Natural killer cell (primary cell): ENCODE measurements at regions not wholly inside any gene's neighbourhood (a gene's known extent, or its start where the extent isn't known, plus 50 kb on each side); places are given as distances from the start of the nearest gene placed in this dataset.

Source experiments
- ATAC-seq, 3 donors: fragments of 150-1000 bp in 2 of 3; fragments of 200-7000 bp in 1 of 3; cut with Tn5 transposase; 1 replicate in 1 of 3; 2 replicates in 2 of 3; pipeline ENCODE4 v1.10.0; 2021; ENCODE audit warnings: mild to moderate bottlenecking in 2 of 3, moderate library complexity in 2 of 3
- DNase-seq, 2 donors: peaks; one replicate each; pipeline versions ENCODE4 v3.0.0 to v3.0.0-alpha.2; 2013 to 2021; ENCODE audit warnings: mixed read lengths in 1 of 2
- H3K27ac ChIP-seq: one replicate; pipeline ENCODE4 v1.5.1; 2013; ENCODE audit warnings: mild to moderate bottlenecking, low read length
- H3K27me3 ChIP-seq: one replicate; pipeline ENCODE4 v1.6.1; 2013; ENCODE audit warnings: low read length; ENCODE audit not compliant: control insufficient read depth, insufficient read depth
- H3K36me3 ChIP-seq: one replicate; pipeline ENCODE4 v1.6.1; 2013; ENCODE audit warnings: low read length; ENCODE audit not compliant: control insufficient read depth, insufficient read depth
- H3K4me1 ChIP-seq: one replicate; pipeline ENCODE4 v1.6.1; 2013; ENCODE audit warnings: low read length; ENCODE audit not compliant: control insufficient read depth, insufficient read depth
- H3K4me3 ChIP-seq: one replicate; pipeline ENCODE4 v1.5.1; 2013; ENCODE audit warnings: low read length
- H3K9me3 ChIP-seq: one replicate; pipeline ENCODE4 v1.6.1; 2013; ENCODE audit warnings: low read length; ENCODE audit not compliant: control insufficient read depth, insufficient read depth
- H3K27ac Mint-ChIP-seq, 2 donors: one replicate each; pipeline ENCODE4 v1.8.0; 2022; ENCODE audit warnings: mild to moderate bottlenecking in 2 of 2, mixed read lengths in 2 of 2, moderate library complexity in 1 of 2
- H3K27me3 Mint-ChIP-seq, 2 donors: one replicate each; pipeline ENCODE4 v1.8.0; 2022; ENCODE audit warnings: low read depth in 2 of 2, mixed read lengths in 2 of 2
- H3K36me3 Mint-ChIP-seq: one replicate; pipeline ENCODE4 v1.8.0; 2022; ENCODE audit warnings: mixed read lengths
- H3K4me1 Mint-ChIP-seq, 2 donors: one replicate each; pipeline ENCODE4 v1.8.0; 2022; ENCODE audit warnings: mixed read lengths in 2 of 2
- H3K4me3 Mint-ChIP-seq: one replicate; pipeline ENCODE4 v1.8.0; 2022; ENCODE audit warnings: mild to moderate bottlenecking, moderate library complexity, mixed read lengths
- H3K9me3 Mint-ChIP-seq, 2 donors: one replicate each; pipeline ENCODE4 v1.8.0; 2022; ENCODE audit warnings: mixed read lengths in 2 of 2
- WGBS: methylation state at CpG from one replicate; pipeline ENCODE4 v1.1.7; 2013; ENCODE audit warnings: missing lambda C conversion rate; ENCODE audit not compliant: insufficient coverage; 5-methylcytosine and 5-hydroxymethylcytosine counted together
- intact Hi-C: fragments of 100-400 bp; cut with micrococcal nuclease; formaldehyde crosslinking; loops from one replicate; pipeline ENCODE4 v1.14.2; 2022
- TF ChIP-seq, protein P1 (sequence below): fragments of 200-600 bp; IDR thresholded peaks from one replicate; pipeline ENCODE4 v1.8.0; 2022; ENCODE audit warnings: antibody characterized with exemption

DNA sequence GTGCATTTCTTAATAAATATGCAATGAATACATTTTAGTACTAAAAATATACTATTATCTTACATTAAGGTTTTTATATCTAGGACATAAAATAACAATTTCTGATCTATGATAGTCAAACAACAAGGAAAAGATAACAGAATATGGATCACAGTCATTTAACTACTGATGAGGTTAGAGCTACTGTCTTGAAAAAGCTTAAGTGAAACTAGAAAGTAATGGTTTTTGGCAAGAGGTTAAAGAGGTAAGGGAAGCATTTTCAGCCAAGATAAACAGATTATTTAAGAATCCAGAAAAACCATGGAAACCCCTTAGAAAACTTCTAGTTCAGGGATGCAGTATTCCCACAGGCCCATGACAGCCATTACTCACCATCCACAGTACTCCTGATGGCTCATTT, 787.4 kb downstream of the DACH1 start:
- Histone ChIP-seq H3K4me3 (no peak overlapping the region), H3K4me1 (no peaks in the 10 kb centered on the region), H3K27ac (no peak overlapping the region), H3K27me3 (no peaks in the 10 kb centered on the region), H3K9me3 (no peaks in the 10 kb centered on the region), H3K36me3 (no peaks in the 10 kb centered on the region)
- Mint-ChIP-seq H3K27ac (no peak overlapping the region), H3K4me1 (no peaks in the 10 kb centered on the region), H3K36me3 (no peaks in the 10 kb centered on the region), H3K27me3 (no peaks in the 10 kb centered on the region), H3K9me3 (peaks cover 8 to 11% of the 10 kb centered on the region in 2 donors), H3K4me3 (no peak overlapping the region)
- no peak for ATAC-seq
- TF ChIP-seq, protein P1, sequence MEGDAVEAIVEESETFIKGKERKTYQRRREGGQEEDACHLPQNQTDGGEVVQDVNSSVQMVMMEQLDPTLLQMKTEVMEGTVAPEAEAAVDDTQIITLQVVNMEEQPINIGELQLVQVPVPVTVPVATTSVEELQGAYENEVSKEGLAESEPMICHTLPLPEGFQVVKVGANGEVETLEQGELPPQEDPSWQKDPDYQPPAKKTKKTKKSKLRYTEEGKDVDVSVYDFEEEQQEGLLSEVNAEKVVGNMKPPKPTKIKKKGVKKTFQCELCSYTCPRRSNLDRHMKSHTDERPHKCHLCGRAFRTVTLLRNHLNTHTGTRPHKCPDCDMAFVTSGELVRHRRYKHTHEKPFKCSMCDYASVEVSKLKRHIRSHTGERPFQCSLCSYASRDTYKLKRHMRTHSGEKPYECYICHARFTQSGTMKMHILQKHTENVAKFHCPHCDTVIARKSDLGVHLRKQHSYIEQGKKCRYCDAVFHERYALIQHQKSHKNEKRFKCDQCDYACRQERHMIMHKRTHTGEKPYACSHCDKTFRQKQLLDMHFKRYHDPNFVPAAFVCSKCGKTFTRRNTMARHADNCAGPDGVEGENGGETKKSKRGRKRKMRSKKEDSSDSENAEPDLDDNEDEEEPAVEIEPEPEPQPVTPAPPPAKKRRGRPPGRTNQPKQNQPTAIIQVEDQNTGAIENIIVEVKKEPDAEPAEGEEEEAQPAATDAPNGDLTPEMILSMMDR, result no peak
- DNase-seq, result no peak
- intact Hi-C loops, result no loop called here

DNA sequence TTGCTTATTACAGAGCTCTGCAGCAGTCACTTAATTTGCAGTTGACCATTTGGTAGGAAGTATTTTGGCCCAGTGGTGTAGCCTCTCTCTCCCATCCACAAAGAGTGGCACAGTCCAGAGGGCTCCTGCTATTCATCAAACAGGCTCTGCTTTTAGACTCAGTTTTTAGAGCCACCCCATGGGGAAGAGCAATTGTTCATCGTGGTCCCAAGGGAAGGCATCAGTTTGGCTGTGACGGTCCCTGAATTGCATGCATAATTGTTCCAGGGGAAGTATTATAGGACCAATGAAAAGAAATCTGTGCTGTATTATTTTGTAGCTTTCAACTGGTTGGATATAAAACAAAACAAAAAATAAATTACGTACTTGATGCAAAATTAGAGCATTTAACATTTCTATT, 799.0 kb downstream of the DACH1 start:
- Histone ChIP-seq H3K4me1 (no peaks in the 10 kb centered on the region), H3K36me3 (no peaks in the 10 kb centered on the region), H3K4me3 (no peak overlapping the region), H3K27ac (no peak overlapping the region), H3K9me3 (no peaks in the 10 kb centered on the region), H3K27me3 (no peaks in the 10 kb centered on the region)
- Mint-ChIP-seq H3K27me3 (no peaks in the 10 kb centered on the region), H3K36me3 (no peaks in the 10 kb centered on the region), H3K27ac (no peak overlapping the region), H3K4me3 (no peak overlapping the region), H3K4me1 (no peaks in the 10 kb centered on the region), H3K9me3 (peaks cover 4 to 15% of the 10 kb centered on the region in 2 donors)
- DNase-seq, result no peak
- WGBS, result 91% methylated on average over 2 of the region's 3 CpGs
- ATAC-seq, result no peak
- intact Hi-C loops, result no loop called here
- TF ChIP-seq, protein P1, result no peak

DNA sequence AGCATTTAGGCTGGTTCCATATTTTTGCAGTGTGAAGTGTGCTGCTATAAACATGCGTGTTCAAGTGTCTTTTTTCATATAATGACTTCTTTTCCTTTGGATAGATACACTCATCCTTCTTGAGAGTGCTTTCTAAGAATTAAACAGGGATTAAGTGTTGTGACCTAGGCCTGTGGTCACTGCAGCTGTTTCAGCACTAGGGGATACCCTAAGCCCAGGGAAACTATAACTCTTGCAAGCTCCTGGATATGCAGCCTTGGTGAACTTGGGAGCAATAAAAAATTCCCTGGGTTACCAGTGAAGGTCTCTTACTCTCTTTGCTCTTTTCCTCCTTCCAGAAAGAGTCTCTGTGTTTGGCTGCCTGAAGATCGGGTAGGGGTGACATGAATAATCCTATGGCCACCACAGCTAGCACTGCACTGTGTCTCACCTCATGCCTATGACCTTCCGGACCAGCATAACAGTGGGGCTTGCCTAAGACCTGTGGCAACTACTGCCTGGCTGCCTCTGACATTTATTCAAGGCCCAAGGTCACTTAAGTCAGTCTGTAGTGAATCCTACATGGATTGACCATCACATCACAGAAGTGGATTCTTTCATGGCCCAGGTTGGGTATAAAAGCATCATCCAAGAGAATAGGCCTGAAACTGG, 799.7 kb downstream of the DACH1 start:
- intact Hi-C loops, result no loop called here
- no peaks in the 10 kb centered on the region for H3K4me1 Mint-ChIP-seq
- H3K27me3 Mint-ChIP-seq, result no peaks in the 10 kb centered on the region
- Histone ChIP-seq H3K9me3 (no peaks in the 10 kb centered on the region), H3K27me3 (no peaks in the 10 kb centered on the region), H3K4me1 (no peaks in the 10 kb centered on the region), H3K36me3 (no peaks in the 10 kb centered on the region), H3K4me3 (no peak overlapping the region), H3K27ac (no peak overlapping the region)
- peaks cover 7 to 18% of the 10 kb centered on the region in 2 donors for H3K9me3 Mint-ChIP-seq
- DNase-seq (no peak), ATAC-seq (no peak)
- TF ChIP-seq, protein P1, result no peak
- no peaks in the 10 kb centered on the region for H3K36me3 Mint-ChIP-seq
- H3K27ac Mint-ChIP-seq, result no peak overlapping the region
- H3K4me3 Mint-ChIP-seq, result no peak overlapping the region
- 89% methylated on average over 2 of the region's 3 CpGs for WGBS

DNA sequence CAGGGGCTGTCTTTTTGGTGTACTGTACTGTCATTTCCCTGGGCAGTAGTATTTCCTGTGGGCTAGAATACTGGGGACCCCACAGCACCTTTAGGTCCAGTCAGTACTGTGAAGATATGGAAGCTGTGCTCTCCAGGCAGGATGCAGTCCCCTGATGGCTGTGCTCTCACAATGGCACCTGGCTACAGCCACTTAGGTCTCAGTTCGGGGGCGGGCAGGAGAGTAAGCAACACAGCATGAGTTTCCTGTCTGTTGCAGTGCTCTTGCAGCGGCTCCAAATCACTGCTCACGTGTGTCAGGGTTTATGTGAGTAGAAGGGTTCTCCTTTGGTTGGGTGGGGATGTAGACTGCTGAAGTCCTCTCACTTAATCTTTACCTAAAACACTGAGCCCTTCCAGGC, 810.4 kb downstream of the DACH1 start:
- Histone ChIP-seq H3K27me3 (no peaks in the 10 kb centered on the region), H3K4me1 (no peaks in the 10 kb centered on the region), H3K4me3 (no peak overlapping the region), H3K9me3 (peaks cover 15% of the 10 kb centered on the region), H3K27ac (no peak overlapping the region), H3K36me3 (no peaks in the 10 kb centered on the region)
- DNase-seq (no peak), ATAC-seq (no peak)
- TF ChIP-seq, protein P1, result no peak
- 83% methylated on average over 4 of the region's 4 CpGs for WGBS
- Mint-ChIP-seq H3K4me3 (no peak overlapping the region), H3K27ac (no peak overlapping the region), H3K9me3 (peaks cover 4 to 14% of the 10 kb centered on the region in 2 donors), H3K27me3 (no peaks in the 10 kb centered on the region), H3K36me3 (no peaks in the 10 kb centered on the region), H3K4me1 (no peaks in the 10 kb centered on the region)
- intact Hi-C loops, result no loop called here
